Trophoblast cell (in vitro differentiated cells and primary cell): ENCODE measurements at regions not wholly inside any gene's neighbourhood (a gene's known extent, or its start where the extent isn't known, plus 50 kb on each side); places are given as distances from the start of the nearest gene placed in this dataset.

ENCODE experiments used
- DNase-seq, 2 donors: peaks; one replicate each; pipeline ENCODE4 v3.0.0-alpha.2; 2016
- H2AFZ ChIP-seq: 2 replicates; pipeline ENCODE4 v1.6.1; 2013; ENCODE audit warnings: low read length, moderate library complexity, mild to moderate bottlenecking; ENCODE audit not compliant: insufficient read depth, poor library complexity
- H2AK5ac ChIP-seq: 2 replicates; pipeline ENCODE4 v1.6.1; 2013; ENCODE audit warnings: mild to moderate bottlenecking, low read length
- H2BK120ac ChIP-seq: 2 replicates; pipeline ENCODE4 v1.6.1; 2013; ENCODE audit warnings: low read length, mild to moderate bottlenecking, moderate library complexity; ENCODE audit not compliant: insufficient read depth, poor library complexity
- H2BK12ac ChIP-seq: 2 replicates; pipeline ENCODE4 v1.6.1; 2013; ENCODE audit warnings: mild to moderate bottlenecking, low read length, moderate library complexity
- H2BK5ac ChIP-seq: 2 replicates; pipeline ENCODE4 v1.6.1; 2013; ENCODE audit warnings: low read length, low read depth, moderate library complexity, mild to moderate bottlenecking; ENCODE audit not compliant: poor library complexity
- H3K14ac ChIP-seq: 2 replicates; pipeline ENCODE4 v1.6.1; 2013; ENCODE audit warnings: mild to moderate bottlenecking, low read length
- H3K18ac ChIP-seq: 2 replicates; pipeline ENCODE4 v1.6.1; 2013; ENCODE audit warnings: mild to moderate bottlenecking, low read length
- H3K23ac ChIP-seq: 2 replicates; pipeline ENCODE4 v1.6.1; 2013; ENCODE audit warnings: low read length
- H3K27ac ChIP-seq: 2 replicates; pipeline ENCODE4 v1.5.1; 2013; ENCODE audit warnings: low read depth, mild to moderate bottlenecking, inconsistent platforms, low read length, moderate library complexity
- H3K27me3 ChIP-seq: 2 replicates; pipeline ENCODE4 v1.6.1; 2013; ENCODE audit warnings: inconsistent platforms, mild to moderate bottlenecking, low read length, moderate library complexity; ENCODE audit not compliant: insufficient read depth
- H3K36me3 ChIP-seq, 2 experiments: 1 replicate in 1 of 2; 2 replicates in 1 of 2; pipeline ENCODE4 v1.6.1; 2013; ENCODE audit warnings: low read length in 2 of 2, mild to moderate bottlenecking in 2 of 2, moderate library complexity in 1 of 2; ENCODE audit not compliant: insufficient read depth in 2 of 2, control insufficient read depth in 1 of 2
- H3K4ac ChIP-seq: 2 replicates; pipeline ENCODE4 v1.6.1; 2013; ENCODE audit warnings: low read depth, mild to moderate bottlenecking, low read length, moderate library complexity
- H3K4me1 ChIP-seq, 2 experiments: 1 replicate in 1 of 2; 2 replicates in 1 of 2; pipeline ENCODE4 v1.6.1; 2013; ENCODE audit warnings: low read length in 2 of 2, mild to moderate bottlenecking in 2 of 2, moderate library complexity in 1 of 2; ENCODE audit not compliant: insufficient read depth in 2 of 2, control insufficient read depth in 1 of 2
- H3K4me2 ChIP-seq: 2 replicates; pipeline ENCODE4 v1.6.1; 2013; ENCODE audit warnings: inconsistent platforms, mild to moderate bottlenecking, low read length, moderate library complexity
- H3K4me3 ChIP-seq: 2 replicates; pipeline ENCODE4 v1.5.1; 2013; ENCODE audit warnings: mild to moderate bottlenecking, low read depth, low read length, inconsistent platforms
- H3K79me1 ChIP-seq: one replicate; pipeline ENCODE4 v1.6.1; 2013; ENCODE audit warnings: low read length
- H3K79me2 ChIP-seq: 2 replicates; pipeline ENCODE4 v1.6.1; 2013; ENCODE audit warnings: low read length, mild to moderate bottlenecking; ENCODE audit not compliant: control insufficient read depth, insufficient read depth, poor library complexity
- H3K9ac ChIP-seq: 2 replicates; pipeline ENCODE4 v1.6.1; 2013; ENCODE audit warnings: mild to moderate bottlenecking, low read length
- H3K9me3 ChIP-seq: 2 replicates; pipeline ENCODE4 v1.6.1; 2013; ENCODE audit warnings: low read depth, mild to moderate bottlenecking, control low read depth, inconsistent platforms, low read length; ENCODE audit not compliant: insufficient read depth
- H4K12ac ChIP-seq: 2 replicates; pipeline ENCODE4 v1.6.1; 2013; ENCODE audit warnings: low read depth, mild to moderate bottlenecking, low read length, moderate library complexity
- H4K8ac ChIP-seq: 2 replicates; pipeline ENCODE4 v1.6.1; 2013; ENCODE audit warnings: low read depth, mild to moderate bottlenecking, low read length, moderate library complexity
- H4K91ac ChIP-seq: one replicate; pipeline ENCODE4 v1.6.1; 2013; ENCODE audit warnings: low read depth, mild to moderate bottlenecking, low read length, moderate library complexity
- WGBS: extraction: QIAGEN DNeasy Blood & Tissue Kit; methylation state at CpG from one replicate; pipeline ENCODE4 v1.1.7; 2013; ENCODE audit warnings: missing lambda C conversion rate; ENCODE audit not compliant: insufficient read length, insufficient coverage; ENCODE audit errors: extremely low coverage; 5-methylcytosine and 5-hydroxymethylcytosine counted together

DNA sequence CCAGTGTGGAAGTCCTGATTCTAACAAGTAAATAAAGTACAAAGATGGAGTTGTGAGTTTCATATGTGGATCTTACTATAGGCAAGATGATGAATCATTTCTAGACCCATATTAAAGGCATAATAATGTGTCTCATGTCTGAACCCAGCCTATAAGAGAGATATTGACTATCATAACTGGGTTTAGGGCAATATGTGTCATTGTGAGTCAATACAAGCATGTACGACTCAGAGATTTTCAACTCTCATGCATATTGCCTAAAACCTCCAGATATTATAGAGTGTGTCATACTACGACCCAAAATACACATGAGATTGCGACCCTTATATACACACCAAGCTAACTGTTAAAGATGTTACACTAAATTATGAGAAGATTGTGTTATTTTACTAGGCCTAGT lies 1003.9 kb upstream of the TSPY4 start:
- no peak overlapping the region for H2AK5ac ChIP-seq
- DNase-seq: no peak
- H3K27ac ChIP-seq: no peak overlapping the region
- no peaks in the 10 kb centered on the region for H3K79me1 ChIP-seq
- H3K9me3 ChIP-seq: peaks cover 3% of the 10 kb centered on the region
- no peak overlapping the region for H4K12ac ChIP-seq
- no CpG with 5 or more reads among the region's 3 CpGs for WGBS
- H3K9ac ChIP-seq: no peak overlapping the region
- no peak overlapping the region for H2BK5ac ChIP-seq
- no peak overlapping the region for H3K23ac ChIP-seq
- H3K18ac ChIP-seq: no peak overlapping the region
- no peak overlapping the region for H3K14ac ChIP-seq
- H4K8ac ChIP-seq: no peak overlapping the region
- H2BK120ac ChIP-seq: no peak overlapping the region
- H2BK12ac ChIP-seq: no peak overlapping the region
- no peaks in the 10 kb centered on the region for H3K27me3 ChIP-seq
- no peaks in the 10 kb centered on the region for H3K4me1 ChIP-seq
- H3K36me3 ChIP-seq: no peaks in the 10 kb centered on the region
- no peak overlapping the region for H3K4me3 ChIP-seq
- H2AFZ ChIP-seq: no peak overlapping the region
- H4K91ac ChIP-seq: no peak overlapping the region
- no peaks in the 10 kb centered on the region for H3K79me2 ChIP-seq
- H3K4ac ChIP-seq: no peak overlapping the region
- H3K4me2 ChIP-seq: no peak overlapping the region

DNA sequence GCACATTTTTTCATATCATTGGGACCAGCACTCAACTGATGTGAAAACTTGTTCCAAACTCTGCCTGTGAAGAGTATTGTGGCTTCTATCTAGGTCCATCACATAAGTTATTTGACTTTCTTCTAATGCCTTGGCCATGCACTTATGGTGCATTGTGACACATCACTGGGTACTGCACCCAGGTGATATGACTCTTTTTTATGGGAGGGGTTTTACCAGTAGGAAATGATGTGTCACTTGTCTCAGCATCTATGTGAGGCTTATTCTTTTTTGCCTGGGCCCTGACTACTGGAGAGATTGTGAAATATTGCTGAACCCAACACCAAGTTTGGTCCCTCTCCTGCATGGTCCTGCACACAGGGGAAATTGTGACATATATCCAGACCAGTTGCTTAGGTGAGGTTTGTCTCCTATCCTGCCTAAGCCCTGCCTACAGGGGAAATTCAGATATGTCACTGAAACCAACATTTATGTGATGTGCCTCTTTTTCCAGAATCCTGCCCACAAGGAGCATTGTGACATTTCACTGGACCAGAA lies 1001.9 kb upstream of the TSPY4 start:
- Histone ChIP-seq H3K14ac (no peak overlapping the region), H3K36me3 (no peaks in the 10 kb centered on the region), H3K79me2 (no peaks in the 10 kb centered on the region), H3K23ac (no peak overlapping the region), H3K4me1 (no peaks in the 10 kb centered on the region), H3K9me3 (peaks cover 3% of the 10 kb centered on the region), H2BK120ac (no peak overlapping the region), H3K4me2 (no peak overlapping the region), H2BK12ac (no peak overlapping the region), H2AFZ (no peak overlapping the region), H4K8ac (no peak overlapping the region), H3K4ac (no peak overlapping the region), H3K27me3 (no peaks in the 10 kb centered on the region), H3K18ac (no peak overlapping the region), H4K91ac (no peak overlapping the region), H3K79me1 (no peaks in the 10 kb centered on the region), H2AK5ac (no peak overlapping the region), H2BK5ac (no peak overlapping the region), H3K27ac (no peak overlapping the region), H3K9ac (no peak overlapping the region), H3K4me3 (no peak overlapping the region), H4K12ac (no peak overlapping the region)
- no peak for DNase-seq

DNA sequence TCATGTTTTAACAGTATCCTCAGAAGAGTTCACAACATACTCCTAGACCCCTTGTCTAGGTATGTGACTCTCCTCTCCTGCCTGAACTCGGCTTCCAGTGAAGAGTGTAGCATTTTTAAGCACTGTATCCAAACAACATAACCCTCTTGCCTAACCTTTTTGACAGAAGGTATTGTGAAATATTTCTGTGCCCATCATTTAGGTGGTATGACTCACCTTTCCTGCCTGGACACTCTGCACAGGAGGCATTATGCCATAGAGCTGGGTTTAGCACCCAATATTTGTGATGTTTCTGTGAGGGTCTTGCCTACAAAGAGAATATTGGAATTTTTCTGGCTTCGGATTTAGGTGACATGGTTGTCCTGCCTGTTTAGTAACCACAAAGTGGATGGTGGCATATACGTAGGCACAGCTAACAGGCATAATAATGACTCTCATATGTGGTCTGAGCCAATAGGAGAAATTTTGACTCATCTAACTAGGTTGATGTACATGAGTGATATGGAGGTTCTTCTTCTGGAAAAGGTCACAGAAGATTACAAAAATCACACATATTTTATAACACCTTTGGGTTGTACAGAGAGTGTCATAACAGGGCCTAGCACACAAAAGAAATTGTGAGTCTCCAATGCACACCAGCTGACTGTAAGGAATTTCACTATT lies 1001.0 kb upstream of the TSPY4 start:
- Histone ChIP-seq H2BK5ac (no peak overlapping the region), H3K4ac (no peak overlapping the region), H3K14ac (no peak overlapping the region), H2AK5ac (no peak overlapping the region), H2AFZ (no peak overlapping the region), H4K91ac (no peak overlapping the region), H4K12ac (no peak overlapping the region), H3K9ac (no peak overlapping the region), H3K27me3 (no peaks in the 10 kb centered on the region), H3K4me3 (no peak overlapping the region), H4K8ac (no peak overlapping the region), H3K4me2 (no peak overlapping the region), H3K79me2 (no peaks in the 10 kb centered on the region), H3K79me1 (no peaks in the 10 kb centered on the region), H2BK12ac (no peak overlapping the region), H3K9me3 (peaks cover 3% of the 10 kb centered on the region), H3K36me3 (no peaks in the 10 kb centered on the region), H3K4me1 (no peaks in the 10 kb centered on the region), H3K18ac (no peak overlapping the region), H3K27ac (no peak overlapping the region), H3K23ac (no peak overlapping the region), H2BK120ac (no peak overlapping the region)
- no peak for DNase-seq
- WGBS: no CpG with 5 or more reads among the region's 3 CpGs

DNA sequence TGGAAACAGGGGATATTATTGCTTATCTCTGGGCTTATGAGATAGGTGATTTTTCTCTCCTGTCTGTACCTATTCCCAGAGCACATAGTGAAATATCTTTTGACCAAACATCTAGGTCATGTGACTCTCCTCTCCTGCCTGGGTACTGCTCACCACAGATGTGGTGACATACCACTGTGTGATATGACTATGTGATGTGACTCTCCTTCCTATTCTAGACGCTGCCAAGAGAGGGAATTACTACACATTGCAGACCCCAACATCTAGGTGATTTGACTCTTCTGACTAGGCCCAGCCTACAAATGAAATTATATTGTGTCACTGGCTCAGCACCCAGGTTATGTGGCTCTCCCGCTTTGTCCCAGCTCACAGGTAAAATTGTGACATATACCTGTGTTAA lies 996.3 kb upstream of the TSPY4 start:
- Histone ChIP-seq H3K18ac (no peak overlapping the region), H4K91ac (no peak overlapping the region), H3K14ac (no peak overlapping the region), H3K27me3 (no peaks in the 10 kb centered on the region), H3K4me2 (no peak overlapping the region), H3K79me1 (no peaks in the 10 kb centered on the region), H3K4me1 (no peaks in the 10 kb centered on the region), H3K27ac (no peak overlapping the region), H4K8ac (no peak overlapping the region), H3K9ac (no peak overlapping the region), H4K12ac (no peak overlapping the region), H3K4ac (no peak overlapping the region), H3K36me3 (no peaks in the 10 kb centered on the region), H2BK12ac (no peak overlapping the region), H3K9me3 (peaks cover 3% of the 10 kb centered on the region), H3K4me3 (no peak overlapping the region), H2AFZ (no peak overlapping the region), H3K79me2 (no peaks in the 10 kb centered on the region), H2AK5ac (no peak overlapping the region), H3K23ac (no peak overlapping the region), H2BK120ac (no peak overlapping the region), H2BK5ac (no peak overlapping the region)
- WGBS: no CpG with 5 or more reads among the region's 2 CpGs
- no peak for DNase-seq
